Ishikawa (cell line): ENCODE measurements at regions not wholly inside any gene's neighbourhood (a gene's known extent, or its start where the extent isn't known, plus 50 kb on each side); places are given as distances from the start of the nearest gene placed in this dataset.

ENCODE experiments used
- CEBPB ChIP-seq: IDR thresholded peaks from 2 replicates; pipeline ENCODE4 v1.6.1; 2012
- CREB1 ChIP-seq: IDR thresholded peaks from 2 replicates; pipeline ENCODE4 v1.6.1; 2012; ENCODE audit warnings: low read depth
- EGR1 ChIP-seq: IDR thresholded peaks from 2 replicates; pipeline ENCODE4 v1.6.1; 2012
- EP300 ChIP-seq: IDR thresholded peaks from 2 replicates; pipeline ENCODE4 v1.6.1; 2012; ENCODE audit warnings: borderline replicate concordance
- FOXM1 ChIP-seq: IDR thresholded peaks from 2 replicates; pipeline ENCODE4 v1.6.1; 2012; ENCODE audit warnings: low read depth, borderline replicate concordance
- NFIC ChIP-seq: IDR thresholded peaks from 2 replicates; pipeline ENCODE4 v1.6.1; 2012
- RAD21 ChIP-seq: IDR thresholded peaks from 2 replicates; pipeline ENCODE4 v1.6.1; 2012; ENCODE audit warnings: low read depth
- REST ChIP-seq: IDR thresholded peaks from 2 replicates; pipeline ENCODE4 v1.6.1; 2012; ENCODE audit warnings: low read depth, mild to moderate bottlenecking
- TAF1 ChIP-seq: IDR thresholded peaks from 2 replicates; pipeline ENCODE4 v1.6.1; 2012; ENCODE audit warnings: low read depth, mild to moderate bottlenecking
- TCF12 ChIP-seq: IDR thresholded peaks from 2 replicates; pipeline ENCODE4 v1.6.1; 2012; ENCODE audit warnings: low read depth
- TEAD4 ChIP-seq: IDR thresholded peaks from 2 replicates; pipeline ENCODE4 v1.6.1; 2012
- USF1 ChIP-seq: IDR thresholded peaks from 2 replicates; pipeline ENCODE4 v1.6.1; 2012
- YY1 ChIP-seq: IDR thresholded peaks from 2 replicates; pipeline ENCODE4 v1.6.1; 2012; ENCODE audit warnings: low read depth
- ZBTB7A ChIP-seq: IDR thresholded peaks from 2 replicates; pipeline ENCODE4 v1.6.1; 2012; ENCODE audit warnings: low read depth
- TF ChIP-seq, protein P1 (sequence below): IDR thresholded peaks from 2 replicates; pipeline ENCODE4 v1.6.1; 2012

DNA sequence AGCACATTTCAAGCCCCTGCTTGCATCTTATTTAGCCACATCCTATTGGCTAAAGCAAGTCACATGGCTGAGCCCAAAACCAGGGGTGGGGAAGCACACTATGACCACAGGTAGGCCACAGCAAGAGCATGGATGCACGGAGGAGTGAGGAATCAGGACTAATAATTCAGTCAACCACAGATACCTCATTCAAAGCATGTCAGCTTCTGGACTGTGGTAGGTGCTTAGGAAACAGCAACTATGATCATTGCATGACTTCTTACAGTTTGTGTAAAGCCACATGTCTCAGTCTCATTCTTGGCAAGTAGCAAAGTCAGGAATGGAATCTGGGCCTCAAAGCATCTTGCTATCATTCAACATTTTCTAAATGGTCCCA, 79.0 kb upstream of the EMX2 start:
- no peak for TF ChIP-seq TEAD4
- TF ChIP-seq USF1: peak; percentile 42

- no peak for TF ChIP-seq EGR1
- TF ChIP-seq ZBTB7A: no peak
- no peak for TF ChIP-seq TEAD4
- no peak for TF ChIP-seq RAD21
- TF ChIP-seq CEBPB: no peak
- TF ChIP-seq CREB1: no peak
- TF ChIP-seq, protein P1, sequence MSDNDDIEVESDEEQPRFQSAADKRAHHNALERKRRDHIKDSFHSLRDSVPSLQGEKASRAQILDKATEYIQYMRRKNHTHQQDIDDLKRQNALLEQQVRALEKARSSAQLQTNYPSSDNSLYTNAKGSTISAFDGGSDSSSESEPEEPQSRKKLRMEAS: no peak
- no peak for TF ChIP-seq TAF1
- TF ChIP-seq USF1: no peak
- no peak for TF ChIP-seq TCF12
- no peak for TF ChIP-seq EP300
- no peak for TF ChIP-seq YY1
- TF ChIP-seq FOXM1: no peak
- TF ChIP-seq NFIC: no peak
- no peak for TF ChIP-seq REST
These were observed 79.6 kb upstream of the EMX2 start for GRCh38 chr10:117462816-117463544.

- TF ChIP-seq FOXM1: no peak
- TF ChIP-seq ZBTB7A: no peak
- TF ChIP-seq TCF12: no peak
- peak; percentile 44; the same call in 1 of the 2 replicates for TF ChIP-seq RAD21
These were observed 80.1 kb upstream of the EMX2 start for GRCh38 chr10:117462424-117462792.

DNA sequence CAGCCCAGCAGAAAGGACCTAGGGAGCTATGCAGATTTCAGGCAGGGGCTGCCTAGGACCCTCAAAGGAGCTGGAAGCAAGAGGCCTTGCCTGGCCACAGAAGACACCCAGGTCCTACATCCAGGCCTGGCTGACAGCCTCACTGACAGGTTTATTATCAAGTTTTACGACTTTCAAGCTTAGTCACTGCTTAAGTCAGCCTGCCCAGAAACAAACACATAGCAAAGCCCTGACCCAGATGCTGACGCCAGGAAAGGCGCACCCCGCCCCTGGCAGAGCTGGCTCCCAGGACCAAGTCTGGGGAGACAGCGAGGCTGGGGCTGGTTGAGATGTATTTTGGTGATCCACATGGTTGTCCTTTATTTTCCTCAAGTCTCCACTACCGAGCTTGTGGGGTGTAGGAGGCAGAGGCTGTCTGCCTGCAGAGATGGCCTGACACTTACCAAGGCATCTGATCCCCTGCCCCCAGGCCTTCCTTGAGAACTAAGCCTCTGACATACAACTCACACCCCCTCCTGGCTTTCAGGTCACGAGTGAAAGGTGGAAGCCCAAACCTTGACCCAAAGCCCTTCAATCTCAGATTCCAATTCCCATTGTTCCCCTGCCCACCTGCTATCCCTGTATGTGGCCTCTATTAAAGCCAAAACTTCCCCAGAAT, 80.7 kb upstream of the EMX2 start:
- no peak for TF ChIP-seq ZBTB7A
- TF ChIP-seq TCF12: peak; percentile 42; the same call in 1 of the 2 replicates
- TF ChIP-seq TAF1: peak; percentile 22; the same call in 1 of the 2 replicates
- TF ChIP-seq CEBPB: no peak
- no peak for TF ChIP-seq RAD21
- TF ChIP-seq REST: no peak
- peak; percentile 35; the same call in 1 of the 2 replicates for TF ChIP-seq FOXM1
- TF ChIP-seq EGR1: no peak
- TF ChIP-seq, protein P1: no peak
- TF ChIP-seq TEAD4: peak; percentile 7; the same call in 1 of the 2 replicates
- TF ChIP-seq CREB1: no peak
- TF ChIP-seq NFIC: no peak
- no peak for TF ChIP-seq USF1
- no peak for TF ChIP-seq YY1
- TF ChIP-seq EP300: peak; percentile 14; the same call in 1 of the 2 replicates

GRCh38 chr10:117460846-117461765, 81.4 kb upstream of the EMX2 start:
- TF ChIP-seq CEBPB: peak; percentile 1; the same call in 1 of the 2 replicates
- no peak for TF ChIP-seq USF1
- no peak for TF ChIP-seq TAF1
- TF ChIP-seq EP300: no peak
- TF ChIP-seq EGR1: no peak
- TF ChIP-seq ZBTB7A: no peak
- TF ChIP-seq FOXM1: no peak
- no peak for TF ChIP-seq CREB1
- no peak for TF ChIP-seq TEAD4
- TF ChIP-seq NFIC: peak; percentile 24; the same call in 1 of the 2 replicates
- no peak for TF ChIP-seq YY1
